ENCODE measurements at regions not wholly inside any gene's neighbourhood (a gene's known extent, or its start where the extent isn't known, plus 50 kb on each side); places are given as distances from the start of the nearest gene placed in this dataset.

- no peaks in the 10 kb centered on the region for H3K9me3 ChIP-seq (ENCODE audit: control insufficient read depth, low read depth, low read length)
- WGBS (ENCODE audit: insufficient coverage, low lambda C conversion rate), result 0% methylated on average over 2 of the region's 8 CpGs
- DNase-seq, result peak; percentile 25 to 64
- H3K4me3 ChIP-seq (ENCODE audit: low read length), result no peak overlapping the region
- H3K27me3 ChIP-seq (ENCODE audit: control insufficient read depth, insufficient read depth, low read length), result no peaks in the 10 kb centered on the region
- H3K4me1 ChIP-seq (ENCODE audit: control insufficient read depth, insufficient read depth, low read length), result peaks cover 30% of the 10 kb centered on the region
- no peaks in the 10 kb centered on the region for H3K36me3 ChIP-seq (ENCODE audit: control insufficient read depth, insufficient read depth, low read length)
- no peak overlapping the region for H3K27ac ChIP-seq (ENCODE audit: low read length)
Measured at GRCh38 chr16:49181791-49182518, 99.7 kb downstream of the CBLN1 start.

- Histone ChIP-seq H3K4me1 (ENCODE audit: control insufficient read depth, insufficient read depth, low read length) (peaks cover 30% of the 10 kb centered on the region), H3K27me3 (ENCODE audit: control insufficient read depth, insufficient read depth, low read length) (no peaks in the 10 kb centered on the region), H3K27ac (ENCODE audit: low read length) (peak overlapping the region; percentile 14), H3K9me3 (ENCODE audit: control insufficient read depth, low read depth, low read length) (no peaks in the 10 kb centered on the region), H3K4me3 (ENCODE audit: low read length) (no peak overlapping the region), H3K36me3 (ENCODE audit: control insufficient read depth, insufficient read depth, low read length) (no peaks in the 10 kb centered on the region)
- no CpG with 5 or more reads among the region's 4 CpGs for WGBS (ENCODE audit: insufficient coverage, low lambda C conversion rate)
- DNase-seq, result peak; percentile 65 to 77
Measured at GRCh38 chr16:49179714-49180330, 101.8 kb downstream of the CBLN1 start.

DNA sequence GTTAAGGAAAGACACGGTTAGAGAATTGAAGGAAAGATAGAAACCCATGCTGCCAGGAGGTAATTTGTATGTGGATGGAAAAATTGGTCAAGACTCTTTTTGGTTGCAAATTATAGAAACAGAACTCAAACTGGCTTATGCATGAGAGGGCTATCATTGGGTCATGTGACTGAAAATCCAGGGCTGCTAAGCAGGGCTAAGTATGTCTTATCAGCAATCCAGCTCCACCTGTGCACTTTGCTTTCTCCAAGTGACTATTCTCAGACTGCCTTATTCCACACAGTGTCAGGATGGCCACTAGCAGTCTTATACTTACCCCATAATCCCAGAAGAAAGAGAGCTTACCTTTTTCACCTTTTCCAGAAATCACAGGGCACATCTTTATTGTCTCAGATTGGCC, 113.5 kb downstream of the CBLN1 start:
- peak; percentile 45 to 74 for DNase-seq
- H3K27ac ChIP-seq (ENCODE audit: low read length), result no peak overlapping the region
- peaks cover 6% of the 10 kb centered on the region for H3K27me3 ChIP-seq (ENCODE audit: control insufficient read depth, insufficient read depth, low read length)
- no peaks in the 10 kb centered on the region for H3K36me3 ChIP-seq (ENCODE audit: control insufficient read depth, insufficient read depth, low read length)
- WGBS (ENCODE audit: insufficient coverage, low lambda C conversion rate), result 86% methylated on average over 1 of the region's 1 CpG
- no peak overlapping the region for H3K4me3 ChIP-seq (ENCODE audit: low read length)
- H3K9me3 ChIP-seq (ENCODE audit: control insufficient read depth, low read depth, low read length), result no peaks in the 10 kb centered on the region
- peaks cover 3% of the 10 kb centered on the region for H3K4me1 ChIP-seq (ENCODE audit: control insufficient read depth, insufficient read depth, low read length)

DNA sequence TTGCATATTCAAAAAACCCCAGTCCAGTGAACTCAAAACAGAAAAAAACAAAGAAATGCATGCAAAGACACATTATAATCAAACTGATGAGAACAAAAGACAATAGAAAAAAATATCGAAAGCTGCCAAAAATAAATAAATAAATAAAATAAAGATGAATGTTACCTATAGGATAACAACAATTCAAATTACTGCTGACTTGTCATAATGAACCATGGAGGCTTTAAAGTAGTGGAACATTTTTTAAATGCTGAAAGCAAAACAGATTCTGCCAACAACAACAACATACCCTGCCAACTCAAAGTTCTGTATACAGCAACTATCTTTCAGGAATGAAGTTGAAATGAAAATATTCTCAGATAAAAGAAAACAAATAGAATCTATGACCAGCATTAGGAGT, 116.6 kb downstream of the CBLN1 start:
- H3K4me3 ChIP-seq (ENCODE audit: low read length), result no peak overlapping the region
- no peak for DNase-seq
- no peaks in the 10 kb centered on the region for H3K9me3 ChIP-seq (ENCODE audit: control insufficient read depth, low read depth, low read length)
- 100% methylated on average over 1 of the region's 1 CpG for WGBS (ENCODE audit: insufficient coverage, low lambda C conversion rate)
- peaks cover 6% of the 10 kb centered on the region for H3K27me3 ChIP-seq (ENCODE audit: control insufficient read depth, insufficient read depth, low read length)
- no peaks in the 10 kb centered on the region for H3K36me3 ChIP-seq (ENCODE audit: control insufficient read depth, insufficient read depth, low read length)
- no peak overlapping the region for H3K27ac ChIP-seq (ENCODE audit: low read length)
- H3K4me1 ChIP-seq (ENCODE audit: control insufficient read depth, insufficient read depth, low read length), result peaks cover 3% of the 10 kb centered on the region

DNA sequence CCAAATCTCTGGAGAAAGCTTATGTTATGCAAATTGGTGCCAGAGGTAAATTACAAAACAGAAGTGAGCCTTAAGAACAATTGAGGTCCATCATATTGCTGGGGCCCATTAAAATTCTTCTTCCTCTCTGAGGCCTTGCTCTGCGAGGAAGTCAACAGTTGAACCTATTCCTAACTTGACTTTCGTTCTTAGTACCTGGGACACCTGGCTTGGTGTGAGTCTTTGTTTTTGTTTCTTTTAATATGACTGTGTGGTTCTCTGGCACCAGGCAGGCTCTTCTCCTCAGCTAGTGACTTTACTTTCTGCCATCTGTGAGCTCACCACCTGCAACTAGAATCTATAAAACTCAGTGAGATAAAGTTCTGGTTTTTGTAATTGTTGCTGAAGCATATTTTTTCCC, 120.4 kb downstream of the CBLN1 start:
- DNase-seq, result no peak
- Histone ChIP-seq H3K27me3 (ENCODE audit: control insufficient read depth, insufficient read depth, low read length) (peaks cover 6% of the 10 kb centered on the region), H3K27ac (ENCODE audit: low read length) (no peak overlapping the region), H3K4me3 (ENCODE audit: low read length) (no peak overlapping the region), H3K4me1 (ENCODE audit: control insufficient read depth, insufficient read depth, low read length) (no peaks in the 10 kb centered on the region), H3K36me3 (ENCODE audit: control insufficient read depth, insufficient read depth, low read length) (no peaks in the 10 kb centered on the region), H3K9me3 (ENCODE audit: control insufficient read depth, low read depth, low read length) (no peaks in the 10 kb centered on the region)
- WGBS (ENCODE audit: insufficient coverage, low lambda C conversion rate), result no CpG with 5 or more reads among the region's 2 CpGs

DNA sequence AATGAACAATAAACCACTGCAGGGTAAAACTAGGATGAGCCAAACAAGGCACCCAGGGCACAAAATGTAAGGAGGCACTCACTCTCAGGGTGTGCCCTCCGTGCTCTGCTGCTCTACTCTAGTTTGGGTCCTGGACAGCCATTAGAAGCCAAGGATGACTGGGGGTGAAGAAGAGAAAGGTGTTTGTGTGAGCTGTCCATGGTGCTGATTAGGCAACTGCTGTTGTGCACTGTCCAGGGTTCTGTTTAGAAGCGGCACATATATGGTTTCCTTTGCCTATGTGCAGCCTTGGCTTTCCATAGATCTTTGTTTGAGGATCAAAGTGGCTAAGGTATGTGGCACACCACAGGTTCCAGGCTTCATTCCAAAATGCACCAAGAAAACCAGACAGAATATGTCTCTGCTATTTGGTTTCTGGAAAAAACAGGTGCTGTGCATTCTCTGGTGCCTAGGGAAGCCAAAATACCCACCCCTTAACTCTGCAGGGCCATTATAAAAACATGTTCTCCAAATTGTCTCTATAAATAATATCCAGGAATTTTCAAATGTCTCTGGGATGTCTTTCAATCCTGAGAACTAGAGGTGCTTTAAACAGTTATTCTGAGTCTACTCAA, 123.5 kb downstream of the CBLN1 start:
- Histone ChIP-seq H3K4me1 (ENCODE audit: control insufficient read depth, insufficient read depth, low read length) (no peaks in the 10 kb centered on the region), H3K4me3 (ENCODE audit: low read length) (no peak overlapping the region), H3K27me3 (ENCODE audit: control insufficient read depth, insufficient read depth, low read length) (no peaks in the 10 kb centered on the region), H3K27ac (ENCODE audit: low read length) (no peak overlapping the region), H3K9me3 (ENCODE audit: control insufficient read depth, low read depth, low read length) (no peaks in the 10 kb centered on the region), H3K36me3 (ENCODE audit: control insufficient read depth, insufficient read depth, low read length) (no peaks in the 10 kb centered on the region)
- no CpG with 5 or more reads among the region's 2 CpGs for WGBS (ENCODE audit: insufficient coverage, low lambda C conversion rate)
- DNase-seq, result peak in 1 of 2 donors; percentile 45

- Histone ChIP-seq H3K27me3 (ENCODE audit: control insufficient read depth, insufficient read depth, low read length) (no peaks in the 10 kb centered on the region), H3K4me3 (ENCODE audit: low read length) (no peak overlapping the region), H3K27ac (ENCODE audit: low read length) (no peak overlapping the region), H3K9me3 (ENCODE audit: control insufficient read depth, low read depth, low read length) (no peaks in the 10 kb centered on the region), H3K36me3 (ENCODE audit: control insufficient read depth, insufficient read depth, low read length) (no peaks in the 10 kb centered on the region), H3K4me1 (ENCODE audit: control insufficient read depth, insufficient read depth, low read length) (no peaks in the 10 kb centered on the region)
- DNase-seq, result no peak
- WGBS (ENCODE audit: insufficient coverage, low lambda C conversion rate), result no CpG with 5 or more reads among the region's 2 CpGs
Measured at GRCh38 chr16:49150341-49150740, 131.3 kb downstream of the CBLN1 start.

- DNase-seq, result no peak
- no peaks in the 10 kb centered on the region for H3K36me3 ChIP-seq (ENCODE audit: control insufficient read depth, insufficient read depth, low read length)
- H3K4me3 ChIP-seq (ENCODE audit: low read length), result no peak overlapping the region
- H3K9me3 ChIP-seq (ENCODE audit: control insufficient read depth, low read depth, low read length), result no peaks in the 10 kb centered on the region
- H3K27me3 ChIP-seq (ENCODE audit: control insufficient read depth, insufficient read depth, low read length), result no peaks in the 10 kb centered on the region
- no peaks in the 10 kb centered on the region for H3K4me1 ChIP-seq (ENCODE audit: control insufficient read depth, insufficient read depth, low read length)
- no CpG with 5 or more reads among the region's 4 CpGs for WGBS (ENCODE audit: insufficient coverage, low lambda C conversion rate)
- no peak overlapping the region for H3K27ac ChIP-seq (ENCODE audit: low read length)
Measured at GRCh38 chr16:49148410-49148809, 133.2 kb downstream of the CBLN1 start.

GRCh38 chr16:49140618-49141017, 141.0 kb downstream of the CBLN1 start:
- Histone ChIP-seq H3K27me3 (ENCODE audit: control insufficient read depth, insufficient read depth, low read length) (no peaks in the 10 kb centered on the region), H3K27ac (ENCODE audit: low read length) (no peak overlapping the region), H3K4me1 (ENCODE audit: control insufficient read depth, insufficient read depth, low read length) (no peaks in the 10 kb centered on the region), H3K36me3 (ENCODE audit: control insufficient read depth, insufficient read depth, low read length) (no peaks in the 10 kb centered on the region), H3K9me3 (ENCODE audit: control insufficient read depth, low read depth, low read length) (no peaks in the 10 kb centered on the region), H3K4me3 (ENCODE audit: low read length) (no peak overlapping the region)
- 86% methylated on average over 2 of the region's 5 CpGs for WGBS (ENCODE audit: insufficient coverage, low lambda C conversion rate)
- no peak for DNase-seq

DNA sequence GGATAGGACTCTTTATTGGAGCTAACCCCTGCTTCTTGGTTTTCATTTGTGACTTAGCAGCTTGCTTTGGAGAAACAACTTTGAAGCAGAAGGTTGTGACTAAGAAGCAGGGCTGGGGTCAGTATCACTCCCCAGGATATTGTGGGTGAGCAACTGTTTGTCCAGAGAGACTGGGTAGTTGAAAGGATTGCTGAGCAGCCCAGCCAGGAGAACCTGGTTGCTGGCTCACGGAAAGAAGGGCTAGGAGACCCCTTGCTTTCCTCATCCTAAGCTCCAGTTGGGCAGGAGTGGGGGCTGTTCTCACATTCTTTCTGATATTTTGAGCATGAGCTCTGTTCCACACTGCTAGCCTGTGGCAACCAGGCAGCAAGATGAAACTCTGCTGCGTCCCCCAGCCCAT, 151.2 kb downstream of the CBLN1 start:
- Histone ChIP-seq H3K27me3 (ENCODE audit: control insufficient read depth, insufficient read depth, low read length) (no peaks in the 10 kb centered on the region), H3K4me1 (ENCODE audit: control insufficient read depth, insufficient read depth, low read length) (no peaks in the 10 kb centered on the region), H3K4me3 (ENCODE audit: low read length) (no peak overlapping the region), H3K27ac (ENCODE audit: low read length) (no peak overlapping the region), H3K9me3 (ENCODE audit: control insufficient read depth, low read depth, low read length) (no peaks in the 10 kb centered on the region), H3K36me3 (ENCODE audit: control insufficient read depth, insufficient read depth, low read length) (no peaks in the 10 kb centered on the region)
- no peak for DNase-seq
- WGBS (ENCODE audit: insufficient coverage, low lambda C conversion rate), result 100% methylated on average over 1 of the region's 2 CpGs

Measured in large intestine (tissue), 3 donors.